ENCODE measurements at regions not wholly inside any gene's neighbourhood (a gene's known extent, or its start where the extent isn't known, plus 50 kb on each side); places are given as distances from the start of the nearest gene placed in this dataset.
"Not testable (repeated sequence)": the region's sequence is repeated elsewhere in the genome, so short reads cannot be mapped to it uniquely, and the experiment has no call there.

DNA sequence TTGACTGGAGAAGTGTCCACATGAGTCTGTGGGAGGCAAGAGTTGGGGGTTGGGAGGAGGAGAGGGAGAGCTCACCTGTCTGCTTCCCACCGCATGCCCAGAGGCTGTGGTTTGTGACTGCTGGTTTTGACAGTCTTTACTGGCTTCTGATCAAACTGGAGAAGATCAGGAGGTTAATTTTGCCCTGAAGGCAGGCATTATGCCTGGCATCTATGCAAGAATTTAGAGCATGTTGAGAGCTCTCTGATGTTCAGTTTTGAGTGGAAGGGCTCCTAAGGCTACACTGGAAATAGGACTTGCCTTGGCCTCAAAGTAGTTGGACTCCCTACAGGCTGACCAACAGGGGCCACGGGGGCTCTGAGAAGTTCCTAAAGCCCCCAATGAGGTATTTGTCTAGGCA, 101.6 kb downstream of the TLR5 start:
- H3K27ac Mint-ChIP-seq: no peak overlapping the region
- no peaks in the 10 kb centered on the region for H3K36me3 Mint-ChIP-seq (ENCODE audit: low read depth)
- H3K27me3 Mint-ChIP-seq (ENCODE audit: low read depth): peaks cover 15% of the 10 kb centered on the region
- H3K9me3 Mint-ChIP-seq: peaks cover 11% of the 10 kb centered on the region
- H3K4me3 Mint-ChIP-seq: no peak overlapping the region
- TF ChIP-seq, protein P1, sequence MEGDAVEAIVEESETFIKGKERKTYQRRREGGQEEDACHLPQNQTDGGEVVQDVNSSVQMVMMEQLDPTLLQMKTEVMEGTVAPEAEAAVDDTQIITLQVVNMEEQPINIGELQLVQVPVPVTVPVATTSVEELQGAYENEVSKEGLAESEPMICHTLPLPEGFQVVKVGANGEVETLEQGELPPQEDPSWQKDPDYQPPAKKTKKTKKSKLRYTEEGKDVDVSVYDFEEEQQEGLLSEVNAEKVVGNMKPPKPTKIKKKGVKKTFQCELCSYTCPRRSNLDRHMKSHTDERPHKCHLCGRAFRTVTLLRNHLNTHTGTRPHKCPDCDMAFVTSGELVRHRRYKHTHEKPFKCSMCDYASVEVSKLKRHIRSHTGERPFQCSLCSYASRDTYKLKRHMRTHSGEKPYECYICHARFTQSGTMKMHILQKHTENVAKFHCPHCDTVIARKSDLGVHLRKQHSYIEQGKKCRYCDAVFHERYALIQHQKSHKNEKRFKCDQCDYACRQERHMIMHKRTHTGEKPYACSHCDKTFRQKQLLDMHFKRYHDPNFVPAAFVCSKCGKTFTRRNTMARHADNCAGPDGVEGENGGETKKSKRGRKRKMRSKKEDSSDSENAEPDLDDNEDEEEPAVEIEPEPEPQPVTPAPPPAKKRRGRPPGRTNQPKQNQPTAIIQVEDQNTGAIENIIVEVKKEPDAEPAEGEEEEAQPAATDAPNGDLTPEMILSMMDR (IDR thresholded peaks at IDR 0.05; ENCODE audit: unreplicated experiment in 3 of 3): no peak
- peaks cover 22% of the 10 kb centered on the region for H3K4me1 Mint-ChIP-seq

GRCh38 chr1:223045164-223045957, 97.7 kb downstream of the TLR5 start:
- Mint-ChIP-seq H3K4me1 (peaks cover 11% of the 10 kb centered on the region), H3K36me3 (ENCODE audit: low read depth) (no peaks in the 10 kb centered on the region), H3K27me3 (ENCODE audit: low read depth) (peaks cover 3% of the 10 kb centered on the region), H3K9me3 (peaks cover 18% of the 10 kb centered on the region), H3K27ac (no peak overlapping the region), H3K4me3 (no peak overlapping the region)
- TF ChIP-seq, protein P1 (IDR thresholded peaks at IDR 0.05; ENCODE audit: unreplicated experiment in 3 of 3): no peak

DNA sequence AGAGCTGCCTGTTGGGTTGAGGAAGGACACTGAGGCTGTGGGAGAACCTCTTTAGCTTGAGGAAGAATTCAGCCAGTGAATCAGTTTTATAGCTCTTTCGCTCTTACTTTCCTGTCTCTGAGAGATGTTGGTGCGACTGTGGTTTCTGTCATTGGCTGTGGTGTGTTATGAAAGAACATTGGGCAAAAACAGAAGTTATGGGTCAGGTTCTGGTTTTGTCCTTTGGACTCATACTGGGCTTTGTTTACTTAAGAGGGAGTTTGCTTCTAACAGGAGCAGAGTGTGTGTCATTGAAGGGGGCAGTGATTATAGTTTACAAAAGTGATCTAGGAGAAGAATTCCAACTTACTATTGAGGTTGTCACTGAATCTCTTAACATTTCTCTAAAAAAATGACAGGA, 97.0 kb downstream of the TLR5 start:
- Mint-ChIP-seq H3K4me3 (no peak overlapping the region), H3K4me1 (peaks cover 8% of the 10 kb centered on the region), H3K9me3 (peaks cover 18% of the 10 kb centered on the region), H3K36me3 (ENCODE audit: low read depth) (no peaks in the 10 kb centered on the region), H3K27me3 (ENCODE audit: low read depth) (peaks cover 3% of the 10 kb centered on the region), H3K27ac (no peak overlapping the region)
- TF ChIP-seq, protein P1 (IDR thresholded peaks at IDR 0.05; ENCODE audit: unreplicated experiment in 3 of 3): no peak

DNA sequence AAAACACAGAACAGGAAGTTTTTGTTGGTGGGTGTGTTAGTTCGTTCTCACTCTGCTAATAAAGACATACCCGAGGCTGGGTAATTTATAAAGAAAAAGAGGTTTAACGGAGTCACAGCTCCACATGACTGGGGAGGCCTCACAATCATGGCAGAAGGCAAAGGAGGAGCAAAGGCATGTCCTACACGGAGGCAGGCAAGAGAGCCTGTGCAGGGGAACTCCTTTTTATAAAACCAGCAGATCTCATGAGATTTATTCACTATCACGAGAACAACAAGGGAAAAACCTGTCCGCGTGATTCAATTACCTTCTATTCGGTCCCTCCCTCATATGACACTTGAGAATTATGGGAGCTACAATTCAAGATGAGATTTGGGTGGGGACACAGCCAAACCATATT, 96.6 kb downstream of the TLR5 start:
- H3K4me3 Mint-ChIP-seq; H3K27ac Mint-ChIP-seq; H3K4me1 Mint-ChIP-seq; H3K27me3 Mint-ChIP-seq (ENCODE audit: low read depth); H3K36me3 Mint-ChIP-seq (ENCODE audit: low read depth): not testable (repeated sequence)
- H3K9me3 Mint-ChIP-seq: peaks cover 18% of the 10 kb centered on the region

DNA sequence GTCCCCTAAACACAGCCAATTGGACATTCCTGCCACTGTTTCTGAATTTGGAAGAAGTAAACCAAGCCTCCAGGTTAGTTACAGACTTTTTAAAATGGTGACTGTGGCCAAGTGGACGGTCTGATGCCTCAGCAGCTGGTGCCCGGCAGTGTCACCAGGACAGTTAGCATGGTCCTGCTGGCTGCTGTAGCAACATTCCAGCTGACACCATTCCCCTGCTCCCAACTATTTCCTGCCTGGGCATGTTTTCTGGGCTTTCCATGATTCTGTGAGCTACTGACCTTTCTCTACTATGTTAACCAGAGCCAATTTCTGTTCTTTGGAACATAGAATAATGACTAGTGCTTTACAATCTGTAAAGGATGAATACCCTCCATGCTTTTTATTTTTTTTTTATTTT, 95.0 kb downstream of the TLR5 start:
- no peaks in the 10 kb centered on the region for H3K36me3 Mint-ChIP-seq (ENCODE audit: low read depth)
- H3K27me3 Mint-ChIP-seq (ENCODE audit: low read depth): peaks cover 3% of the 10 kb centered on the region
- no peak overlapping the region for H3K27ac Mint-ChIP-seq
- H3K9me3 Mint-ChIP-seq: peaks cover 18% of the 10 kb centered on the region
- H3K4me3 Mint-ChIP-seq: no peak overlapping the region
- TF ChIP-seq, protein P1 (IDR thresholded peaks at IDR 0.05; ENCODE audit: unreplicated experiment in 3 of 3): no peak
- H3K4me1 Mint-ChIP-seq: no peaks in the 10 kb centered on the region

DNA sequence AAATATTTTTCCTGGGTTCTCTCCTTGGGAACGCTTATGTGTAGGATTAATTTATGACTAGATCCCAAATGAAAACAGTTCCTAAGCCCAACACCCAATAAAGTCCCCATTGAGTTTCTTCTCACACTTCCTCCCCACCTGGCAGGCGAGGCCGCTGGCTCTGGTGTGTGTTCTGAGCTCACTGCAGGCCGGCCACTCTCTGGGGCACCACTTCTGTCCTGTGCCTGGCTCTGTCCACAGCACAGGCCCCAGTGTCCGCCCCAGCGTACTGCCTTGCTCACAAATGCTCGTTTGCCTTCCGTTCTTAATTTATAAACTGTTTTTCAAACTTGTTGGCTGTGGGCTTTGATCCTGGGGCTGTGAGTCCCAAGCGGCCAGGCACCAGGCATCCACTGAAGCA, 90.6 kb downstream of the TLR5 start:
- Mint-ChIP-seq H3K4me1 (no peaks in the 10 kb centered on the region), H3K9me3 (peaks cover 2% of the 10 kb centered on the region), H3K4me3 (no peak overlapping the region), H3K27ac (no peak overlapping the region), H3K36me3 (ENCODE audit: low read depth) (no peaks in the 10 kb centered on the region), H3K27me3 (ENCODE audit: low read depth) (peaks cover 2% of the 10 kb centered on the region)
- TF ChIP-seq, protein P1 (IDR thresholded peaks at IDR 0.05; ENCODE audit: unreplicated experiment in 3 of 3): no peak

All from nephron (organoid).